Neural cell (in vitro differentiated cells): ENCODE measurements at regions not wholly inside any gene's neighbourhood (a gene's known extent, or its start where the extent isn't known, plus 50 kb on each side); places are given as distances from the start of the nearest gene placed in this dataset.
A peak's percentile ranks its signal among the peaks of the same experiment; 100 is the strongest.
"Not testable (repeated sequence)": the region's sequence is repeated elsewhere in the genome, so short reads cannot be mapped to it uniquely, and the experiment has no call there.

Experiments
- H2AFZ ChIP-seq: fragments of 200-600, 300-800 bp; sonication (generic), shearing (Covaris generic); 2 replicates; pipeline ENCODE4 v1.6.0; 2014; ENCODE audit warnings: low read depth, mild to moderate bottlenecking, antibody characterized with exemption, low read length, moderate library complexity
- H3F3A ChIP-seq: fragments of 200-600 bp; shearing (Covaris generic); 2 replicates; pipeline ENCODE4 v1.6.1; 2016; ENCODE audit warnings: mild to moderate bottlenecking, moderate library complexity, mixed read lengths, antibody characterized with exemption, low read length; ENCODE audit not compliant: insufficient read depth, poor library complexity, severe bottlenecking
- H3K27ac ChIP-seq: fragments of 200-600, 300-800 bp; sonication (generic), shearing (Covaris generic); 2 replicates; pipeline ENCODE4 v1.5.1; 2014; ENCODE audit warnings: mild to moderate bottlenecking, low read length, moderate library complexity
- H3K27me3 ChIP-seq: fragments of 300-800, 200-600 bp; sonication (generic), shearing (Covaris generic); 2 replicates; pipeline ENCODE4 v1.6.0; 2014; ENCODE audit warnings: mild to moderate bottlenecking, low read depth, low read length, moderate library complexity; ENCODE audit not compliant: insufficient read depth
- H3K36me3 ChIP-seq: fragments of 300-800, 200-600 bp; sonication (generic), shearing (Covaris generic); 2 replicates; pipeline ENCODE4 v1.5.1; 2014; ENCODE audit warnings: mild to moderate bottlenecking, antibody characterized with exemption, low read length, moderate library complexity; ENCODE audit not compliant: insufficient read depth
- H3K4me2 ChIP-seq: fragments of 300-800, 200-600 bp; sonication (generic), shearing (Covaris generic); 2 replicates; pipeline ENCODE4 v1.6.0; 2014; ENCODE audit warnings: mild to moderate bottlenecking, low read length
- H3K4me3 ChIP-seq: fragments of 300-800, 200-600 bp; sonication (generic), shearing (Covaris generic); 2 replicates; pipeline ENCODE4 v1.5.1; 2014; ENCODE audit warnings: mild to moderate bottlenecking, low read length, moderate library complexity
- H3K79me2 ChIP-seq: fragments of 200-600 bp; shearing (Covaris generic); replicated peaks from 2 replicates; pipeline ENCODE4 v1.6.0; 2014; ENCODE audit warnings: mild to moderate bottlenecking, low read length, moderate library complexity; ENCODE audit not compliant: insufficient read depth
- H3K9ac ChIP-seq: fragments of 300-800, 200-600 bp; sonication (generic), shearing (Covaris generic); 2 replicates; pipeline ENCODE4 v1.6.1; 2016; ENCODE audit warnings: mild to moderate bottlenecking, low read length, mixed read lengths
- H3K9me2 ChIP-seq: fragments of 200-600 bp; shearing (Covaris generic); 2 replicates; pipeline ENCODE4 v1.6.1; 2016; ENCODE audit warnings: mild to moderate bottlenecking, low read length, mixed read lengths; ENCODE audit not compliant: insufficient read depth
- H3K9me3 ChIP-seq: fragments of 200-600, 300-800 bp; sonication (generic), shearing (Covaris generic); 2 replicates; pipeline ENCODE4 v1.6.1; 2016; ENCODE audit warnings: mild to moderate bottlenecking, mixed run types, low read length, moderate library complexity, mixed read lengths
- H4K20me1 ChIP-seq: fragments of 200-600 bp; shearing (Covaris generic); 2 replicates; pipeline ENCODE4 v1.6.1; 2016; ENCODE audit warnings: mild to moderate bottlenecking, mixed run types; ENCODE audit not compliant: insufficient read depth
- EP300 ChIP-seq: fragments of 450-650 bp; conservative IDR thresholded peaks from 2 replicates; pipeline ENCODE4 v1.6.1; 2014; ENCODE audit warnings: antibody characterized with exemption, mild to moderate bottlenecking, moderate library complexity; ENCODE audit not compliant: poor library complexity, severe bottlenecking
- EZH2 ChIP-seq: fragments of 200-600, 300-800 bp; shearing (Covaris generic), sonication (generic); IDR thresholded peaks from 2 replicates; pipeline ENCODE4 v1.6.1; 2014; ENCODE audit warnings: antibody characterized with exemption, low read length, borderline replicate concordance, mild to moderate bottlenecking; ENCODE audit not compliant: insufficient read depth, poor library complexity, severe bottlenecking
- MXI1 ChIP-seq: fragments of 450-650 bp; conservative IDR thresholded peaks from 2 replicates; pipeline ENCODE4 v1.6.1; 2014; ENCODE audit warnings: antibody characterized with exemption, mild to moderate bottlenecking; ENCODE audit not compliant: poor library complexity, severe bottlenecking
- POLR2AphosphoS5 ChIP-seq: IDR thresholded peaks from 2 replicates; pipeline ENCODE4 v1.6.1; 2012
- RAD21 ChIP-seq: fragments of 450-650 bp; conservative IDR thresholded peaks from 2 replicates; pipeline ENCODE4 v1.6.1; 2014; ENCODE audit warnings: antibody characterized with exemption, mild to moderate bottlenecking, moderate library complexity
- REST ChIP-seq: IDR thresholded peaks from 2 replicates; pipeline ENCODE4 v1.6.1; 2012; ENCODE audit warnings: borderline replicate concordance
- SMC3 ChIP-seq: fragments of 450-650 bp; conservative IDR thresholded peaks from 2 replicates; pipeline ENCODE4 v1.6.1; 2014; ENCODE audit warnings: antibody characterized with exemption, mild to moderate bottlenecking, moderate library complexity; ENCODE audit not compliant: poor library complexity
- TAF1 ChIP-seq: IDR thresholded peaks from 2 replicates; pipeline ENCODE4 v1.6.1; 2012; ENCODE audit warnings: low read depth
- TF ChIP-seq, protein P1 (sequence below): fragments of 450-650 bp; IDR thresholded peaks from 2 replicates; pipeline ENCODE4 v1.5.1; 2014; ENCODE audit warnings: antibody characterized with exemption, mild to moderate bottlenecking, moderate library complexity; ENCODE audit not compliant: poor library complexity, severe bottlenecking

GRCh38 chr9:34771007-34771406 lies 61.1 kb upstream of the CCL21 start:
- H3K27ac ChIP-seq: no peak overlapping the region
- no peak for TF ChIP-seq RAD21
- TF ChIP-seq, protein P1, sequence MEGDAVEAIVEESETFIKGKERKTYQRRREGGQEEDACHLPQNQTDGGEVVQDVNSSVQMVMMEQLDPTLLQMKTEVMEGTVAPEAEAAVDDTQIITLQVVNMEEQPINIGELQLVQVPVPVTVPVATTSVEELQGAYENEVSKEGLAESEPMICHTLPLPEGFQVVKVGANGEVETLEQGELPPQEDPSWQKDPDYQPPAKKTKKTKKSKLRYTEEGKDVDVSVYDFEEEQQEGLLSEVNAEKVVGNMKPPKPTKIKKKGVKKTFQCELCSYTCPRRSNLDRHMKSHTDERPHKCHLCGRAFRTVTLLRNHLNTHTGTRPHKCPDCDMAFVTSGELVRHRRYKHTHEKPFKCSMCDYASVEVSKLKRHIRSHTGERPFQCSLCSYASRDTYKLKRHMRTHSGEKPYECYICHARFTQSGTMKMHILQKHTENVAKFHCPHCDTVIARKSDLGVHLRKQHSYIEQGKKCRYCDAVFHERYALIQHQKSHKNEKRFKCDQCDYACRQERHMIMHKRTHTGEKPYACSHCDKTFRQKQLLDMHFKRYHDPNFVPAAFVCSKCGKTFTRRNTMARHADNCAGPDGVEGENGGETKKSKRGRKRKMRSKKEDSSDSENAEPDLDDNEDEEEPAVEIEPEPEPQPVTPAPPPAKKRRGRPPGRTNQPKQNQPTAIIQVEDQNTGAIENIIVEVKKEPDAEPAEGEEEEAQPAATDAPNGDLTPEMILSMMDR: no peak
- TF ChIP-seq REST: no peak
- no peak for TF ChIP-seq EP300
- TF ChIP-seq MXI1: no peak
- no peak for TF ChIP-seq TAF1
- TF ChIP-seq SMC3: no peak
- TF ChIP-seq EZH2: no peak
- TF ChIP-seq POLR2AphosphoS5: no peak
- H3K27me3 ChIP-seq: no peaks in the 10 kb centered on the region
- H3K9me2 ChIP-seq: no peaks in the 10 kb centered on the region
- no peaks in the 10 kb centered on the region for H3F3A ChIP-seq
- no peaks in the 10 kb centered on the region for H3K79me2 ChIP-seq
- no peaks in the 10 kb centered on the region for H3K9me3 ChIP-seq
- H3K9ac ChIP-seq: no peak overlapping the region
- no peaks in the 10 kb centered on the region for H3K36me3 ChIP-seq
- no peak overlapping the region for H2AFZ ChIP-seq
- no peak overlapping the region for H3K4me3 ChIP-seq
- no peak overlapping the region for H3K4me2 ChIP-seq
- H4K20me1 ChIP-seq: no peaks in the 10 kb centered on the region

GRCh38 chr9:34767087-34767486 lies 57.2 kb upstream of the CCL21 start:
- H3K9me3 ChIP-seq, H4K20me1 ChIP-seq, H2AFZ ChIP-seq, H3K9ac ChIP-seq, H3K9me2 ChIP-seq, H3K4me2 ChIP-seq, H3K27me3 ChIP-seq, H3K4me3 ChIP-seq, H3K36me3 ChIP-seq, H3K79me2 ChIP-seq, H3K27ac ChIP-seq, H3F3A ChIP-seq: not testable (repeated sequence)

DNA sequence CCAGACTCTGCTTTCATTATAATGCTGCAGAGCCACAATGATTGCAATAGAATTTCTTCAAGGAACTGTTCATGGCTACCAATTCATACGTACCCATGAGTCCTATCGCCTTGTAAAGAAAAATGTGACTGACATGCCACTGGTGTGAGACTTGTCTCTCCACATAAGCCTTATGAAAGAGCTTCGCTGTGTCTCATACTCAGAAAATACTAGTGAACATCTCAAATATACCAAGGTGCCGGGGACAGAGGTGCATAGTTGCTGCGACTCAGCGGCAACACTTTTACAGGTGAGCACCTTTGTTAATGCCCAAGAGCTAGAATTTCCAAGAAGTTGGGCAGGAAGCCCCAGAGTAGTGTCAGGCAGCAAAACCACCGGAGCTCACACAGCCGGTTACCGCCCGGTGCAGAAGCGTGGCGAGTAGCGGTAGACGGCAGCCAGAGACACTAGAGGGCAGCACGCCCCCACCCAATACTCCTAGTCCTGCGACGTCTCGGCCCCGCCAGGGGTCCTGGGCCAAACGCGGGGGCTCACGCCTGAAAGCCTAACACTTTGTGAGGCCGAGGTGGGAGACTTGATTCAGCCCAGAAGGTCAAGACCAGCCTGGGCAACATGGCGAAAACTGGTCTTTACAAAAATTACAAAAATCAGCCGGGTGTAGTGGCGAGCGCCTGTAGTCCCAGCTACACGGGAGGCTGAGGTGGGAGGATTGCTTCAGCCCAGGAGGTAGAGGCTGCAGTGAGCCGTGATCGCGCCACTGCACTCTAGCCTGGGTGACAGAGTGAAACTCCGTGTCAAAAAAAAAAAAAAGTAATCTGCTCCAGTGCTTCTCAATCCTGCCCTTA lies 50.5 kb upstream of the CCL21 start:
- not testable (repeated sequence) for H3K36me3 ChIP-seq, H3K9me2 ChIP-seq, H3K27ac ChIP-seq, H3K4me2 ChIP-seq, H3K4me3 ChIP-seq, H3K9me3 ChIP-seq, H3F3A ChIP-seq, H3K79me2 ChIP-seq, H4K20me1 ChIP-seq, H3K9ac ChIP-seq, H3K27me3 ChIP-seq, H2AFZ ChIP-seq
- TF ChIP-seq RAD21 (peak; percentile 68), SMC3 (peak; percentile 47)
- TF ChIP-seq, protein P1: peak; percentile 62
